SK-N-SH treated with all-trans-retinoic acid at 6 μM for 48 hours (cell line): ENCODE measurements at regions not wholly inside any gene's neighbourhood (a gene's known extent, or its start where the extent isn't known, plus 50 kb on each side); places are given as distances from the start of the nearest gene placed in this dataset.

Source experiments
- ATAC-seq: fragments of 200-7000 bp; cut with Tn5 transposase; 3 replicates; pipeline ENCODE4 v1.9.1; 2020; ENCODE audit warnings: mild to moderate bottlenecking, moderate library complexity
- ARNTL ChIP-seq: fragments of 450-650 bp; formaldehyde crosslinking; IDR thresholded peaks from 2 replicates; pipeline ENCODE4 v1.5.0; 2020; ENCODE audit warnings: low read depth, mild to moderate bottlenecking, moderate library complexity, borderline replicate concordance
- BACH2 ChIP-seq: fragments of 250-450 bp; sonication (Bioruptor Pico); IDR thresholded peaks from 2 replicates; pipeline ENCODE4 v1.9.0; 2021; ENCODE audit warnings: mild to moderate bottlenecking, borderline replicate concordance
- ESRRG ChIP-seq: fragments of 250-450 bp; sonication (Bioruptor Pico); IDR thresholded peaks from 2 replicates; pipeline ENCODE4 v1.6.1; 2021; ENCODE audit warnings: mild to moderate bottlenecking
- ISL1 ChIP-seq: fragments of 250-450 bp; sonication (Bioruptor Pico); IDR thresholded peaks from 2 replicates; pipeline ENCODE4 v2.1.2; 2022; ENCODE audit warnings: mild to moderate bottlenecking, moderate library complexity
- PPARA ChIP-seq: fragments of 250-450 bp; sonication (Bioruptor Pico); IDR thresholded peaks from 2 replicates; pipeline ENCODE4 v1.5.0; 2020; ENCODE audit warnings: mild to moderate bottlenecking, borderline replicate concordance
- RARB ChIP-seq: fragments of 250-450 bp; sonication (Bioruptor Pico); IDR thresholded peaks from 2 replicates; pipeline ENCODE4 v1.8.0; 2021; ENCODE audit warnings: mild to moderate bottlenecking, moderate library complexity
- SNAI2 ChIP-seq: fragments of 250-450 bp; sonication (Bioruptor Pico); IDR thresholded peaks from 2 replicates; pipeline ENCODE4 v1.5.0; 2020; ENCODE audit warnings: mild to moderate bottlenecking, moderate library complexity
- TOX ChIP-seq: fragments of 250-450 bp; sonication (Bioruptor Pico); IDR thresholded peaks from 2 replicates; pipeline ENCODE4 v1.8.0; 2021; ENCODE audit warnings: mild to moderate bottlenecking, moderate library complexity, borderline replicate concordance
- ZC3H10 ChIP-seq: fragments of 250-450 bp; sonication (Bioruptor Pico); IDR thresholded peaks from 2 replicates; pipeline ENCODE4 v1.5.1; 2021; ENCODE audit warnings: mild to moderate bottlenecking, moderate library complexity
- ZFP3 ChIP-seq: fragments of 250-450 bp; sonication (Bioruptor Pico); IDR thresholded peaks from 2 replicates; pipeline ENCODE4 v1.5.0; 2020; ENCODE audit warnings: mild to moderate bottlenecking, moderate library complexity
- ZFP30 ChIP-seq: fragments of 450-650 bp; formaldehyde crosslinking; IDR thresholded peaks from 2 replicates; pipeline ENCODE4 v1.5.0; 2022; ENCODE audit warnings: mild to moderate bottlenecking, moderate library complexity
- ZNF565 ChIP-seq: fragments of 450-650 bp; formaldehyde crosslinking; conservative IDR thresholded peaks from 2 replicates; pipeline ENCODE4 v1.5.0; 2020; ENCODE audit warnings: low read depth, mild to moderate bottlenecking, moderate library complexity
- ZNF70 ChIP-seq: fragments of 450-650 bp; formaldehyde crosslinking; IDR thresholded peaks from 2 replicates; pipeline ENCODE4 v1.5.0; 2020; ENCODE audit warnings: mild to moderate bottlenecking, moderate library complexity
- ZNF8 ChIP-seq: fragments of 450-650 bp; formaldehyde crosslinking; IDR thresholded peaks from 2 replicates; pipeline ENCODE4 v1.5.0; 2020; ENCODE audit warnings: mild to moderate bottlenecking, moderate library complexity
- TF ChIP-seq, protein P1 (sequence below): fragments of 250-450 bp; sonication (Bioruptor Pico); IDR thresholded peaks from 2 replicates; pipeline ENCODE4 v1.5.1; 2020; ENCODE audit warnings: low read depth, mild to moderate bottlenecking, moderate library complexity
- TF ChIP-seq, protein P2 (sequence below): fragments of 250-450 bp; sonication (Bioruptor Pico); IDR thresholded peaks from 2 replicates; pipeline ENCODE4 v1.5.0; 2020; ENCODE audit warnings: mild to moderate bottlenecking, moderate library complexity
- TF ChIP-seq, protein P3 (sequence below): fragments of 250-450 bp; sonication (Bioruptor Pico); IDR thresholded peaks from 2 replicates; pipeline ENCODE4 v1.8.0; 2020; ENCODE audit warnings: mild to moderate bottlenecking, moderate library complexity, borderline replicate concordance
- TF ChIP-seq, protein P4 (sequence below): fragments of 250-450 bp; sonication (Bioruptor Pico); IDR thresholded peaks from 2 replicates; pipeline ENCODE4 v1.8.0; 2021; ENCODE audit warnings: low read depth, mild to moderate bottlenecking, moderate library complexity, borderline replicate concordance

DNA sequence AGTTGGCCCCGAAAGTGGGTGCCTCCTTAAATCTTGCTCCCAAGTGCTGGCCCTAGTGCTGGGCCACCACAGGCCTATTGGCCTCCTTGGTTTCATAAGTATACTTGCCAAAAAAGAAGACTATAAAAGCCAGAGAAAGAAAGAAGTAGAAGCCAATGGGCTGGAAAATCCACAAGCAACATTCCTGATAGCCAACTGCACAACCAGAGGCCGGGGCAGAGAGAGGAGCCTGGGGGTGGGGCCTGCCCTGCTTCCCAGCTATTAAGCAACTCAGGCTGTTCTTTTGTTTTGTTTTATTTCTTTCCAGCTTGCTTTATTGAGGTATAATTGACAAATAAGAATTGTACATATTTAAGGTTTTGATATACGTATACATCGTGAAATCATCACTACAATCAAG lies 177.2 kb upstream of the NTF3 start:
- no peak for ATAC-seq
- TF ChIP-seq ZNF70 (CRISPR knock-in tag) (no peak), ESRRG (CRISPR knock-in tag) (no peak), ZNF8 (CRISPR knock-in tag) (no peak), RARB (no peak), ARNTL (no peak), ZC3H10 (CRISPR knock-in tag) (no peak), PPARA (CRISPR knock-in tag) (no peak), ZFP30 (no peak), ZFP3 (CRISPR knock-in tag) (no peak), BACH2 (CRISPR knock-in tag) (no peak), ZNF565 (CRISPR knock-in tag) (no peak), ISL1 (no peak)
- TF ChIP-seq, protein P1, sequence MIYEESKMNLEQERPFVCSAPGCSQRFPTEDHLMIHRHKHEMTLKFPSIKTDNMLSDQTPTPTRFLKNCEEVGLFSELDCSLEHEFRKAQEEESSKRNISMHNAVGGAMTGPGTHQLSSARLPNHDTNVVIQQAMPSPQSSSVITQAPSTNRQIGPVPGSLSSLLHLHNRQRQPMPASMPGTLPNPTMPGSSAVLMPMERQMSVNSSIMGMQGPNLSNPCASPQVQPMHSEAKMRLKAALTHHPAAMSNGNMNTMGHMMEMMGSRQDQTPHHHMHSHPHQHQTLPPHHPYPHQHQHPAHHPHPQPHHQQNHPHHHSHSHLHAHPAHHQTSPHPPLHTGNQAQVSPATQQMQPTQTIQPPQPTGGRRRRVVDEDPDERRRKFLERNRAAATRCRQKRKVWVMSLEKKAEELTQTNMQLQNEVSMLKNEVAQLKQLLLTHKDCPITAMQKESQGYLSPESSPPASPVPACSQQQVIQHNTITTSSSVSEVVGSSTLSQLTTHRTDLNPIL (CRISPR knock-in tag), result no peak
- TF ChIP-seq, protein P2, sequence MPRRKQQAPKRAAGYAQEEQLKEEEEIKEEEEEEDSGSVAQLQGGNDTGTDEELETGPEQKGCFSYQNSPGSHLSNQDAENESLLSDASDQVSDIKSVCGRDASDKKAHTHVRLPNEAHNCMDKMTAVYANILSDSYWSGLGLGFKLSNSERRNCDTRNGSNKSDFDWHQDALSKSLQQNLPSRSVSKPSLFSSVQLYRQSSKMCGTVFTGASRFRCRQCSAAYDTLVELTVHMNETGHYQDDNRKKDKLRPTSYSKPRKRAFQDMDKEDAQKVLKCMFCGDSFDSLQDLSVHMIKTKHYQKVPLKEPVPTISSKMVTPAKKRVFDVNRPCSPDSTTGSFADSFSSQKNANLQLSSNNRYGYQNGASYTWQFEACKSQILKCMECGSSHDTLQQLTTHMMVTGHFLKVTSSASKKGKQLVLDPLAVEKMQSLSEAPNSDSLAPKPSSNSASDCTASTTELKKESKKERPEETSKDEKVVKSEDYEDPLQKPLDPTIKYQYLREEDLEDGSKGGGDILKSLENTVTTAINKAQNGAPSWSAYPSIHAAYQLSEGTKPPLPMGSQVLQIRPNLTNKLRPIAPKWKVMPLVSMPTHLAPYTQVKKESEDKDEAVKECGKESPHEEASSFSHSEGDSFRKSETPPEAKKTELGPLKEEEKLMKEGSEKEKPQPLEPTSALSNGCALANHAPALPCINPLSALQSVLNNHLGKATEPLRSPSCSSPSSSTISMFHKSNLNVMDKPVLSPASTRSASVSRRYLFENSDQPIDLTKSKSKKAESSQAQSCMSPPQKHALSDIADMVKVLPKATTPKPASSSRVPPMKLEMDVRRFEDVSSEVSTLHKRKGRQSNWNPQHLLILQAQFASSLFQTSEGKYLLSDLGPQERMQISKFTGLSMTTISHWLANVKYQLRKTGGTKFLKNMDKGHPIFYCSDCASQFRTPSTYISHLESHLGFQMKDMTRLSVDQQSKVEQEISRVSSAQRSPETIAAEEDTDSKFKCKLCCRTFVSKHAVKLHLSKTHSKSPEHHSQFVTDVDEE (CRISPR knock-in tag), result no peak
- TF ChIP-seq, protein P3, sequence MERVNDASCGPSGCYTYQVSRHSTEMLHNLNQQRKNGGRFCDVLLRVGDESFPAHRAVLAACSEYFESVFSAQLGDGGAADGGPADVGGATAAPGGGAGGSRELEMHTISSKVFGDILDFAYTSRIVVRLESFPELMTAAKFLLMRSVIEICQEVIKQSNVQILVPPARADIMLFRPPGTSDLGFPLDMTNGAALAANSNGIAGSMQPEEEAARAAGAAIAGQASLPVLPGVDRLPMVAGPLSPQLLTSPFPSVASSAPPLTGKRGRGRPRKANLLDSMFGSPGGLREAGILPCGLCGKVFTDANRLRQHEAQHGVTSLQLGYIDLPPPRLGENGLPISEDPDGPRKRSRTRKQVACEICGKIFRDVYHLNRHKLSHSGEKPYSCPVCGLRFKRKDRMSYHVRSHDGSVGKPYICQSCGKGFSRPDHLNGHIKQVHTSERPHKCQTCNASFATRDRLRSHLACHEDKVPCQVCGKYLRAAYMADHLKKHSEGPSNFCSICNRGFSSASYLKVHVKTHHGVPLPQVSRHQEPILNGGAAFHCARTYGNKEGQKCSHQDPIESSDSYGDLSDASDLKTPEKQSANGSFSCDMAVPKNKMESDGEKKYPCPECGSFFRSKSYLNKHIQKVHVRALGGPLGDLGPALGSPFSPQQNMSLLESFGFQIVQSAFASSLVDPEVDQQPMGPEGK, result no peak

DNA sequence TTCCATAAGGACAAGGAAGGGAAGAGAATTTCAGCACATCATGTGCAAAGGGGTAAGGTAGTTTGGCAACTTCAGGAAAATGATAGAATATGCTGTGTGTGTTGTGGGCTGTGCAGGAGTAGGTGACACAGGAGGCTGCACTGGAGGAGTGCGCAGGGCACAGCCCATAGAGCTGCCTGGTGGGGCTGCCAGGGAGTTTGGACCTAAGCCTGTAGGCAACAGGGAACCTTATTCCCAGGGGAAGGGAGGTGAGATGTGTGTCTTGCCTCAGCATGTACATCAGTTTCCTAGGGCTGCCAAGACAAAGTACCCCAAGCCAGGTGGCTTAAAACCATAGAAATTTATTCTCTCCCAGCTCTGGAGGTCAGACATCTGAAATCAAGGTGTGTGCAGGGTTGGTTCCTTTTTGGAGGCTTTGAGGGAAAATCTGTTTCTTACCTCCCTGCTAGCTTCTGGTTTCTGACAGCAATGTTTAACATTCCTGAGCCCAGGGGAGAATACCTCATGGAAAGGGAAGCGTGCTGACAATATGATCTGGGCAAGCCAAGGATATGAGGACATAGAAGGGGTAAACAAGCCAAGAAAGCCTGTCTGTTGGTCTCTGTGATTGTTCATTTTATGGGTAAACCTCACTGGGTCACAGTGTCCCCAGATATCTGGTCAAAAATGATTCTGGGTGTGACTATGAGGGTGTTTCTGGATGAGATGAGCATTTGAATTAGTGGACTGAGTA lies 174.0 kb upstream of the NTF3 start:
- ATAC-seq, result no peak
- TF ChIP-seq, protein P4, sequence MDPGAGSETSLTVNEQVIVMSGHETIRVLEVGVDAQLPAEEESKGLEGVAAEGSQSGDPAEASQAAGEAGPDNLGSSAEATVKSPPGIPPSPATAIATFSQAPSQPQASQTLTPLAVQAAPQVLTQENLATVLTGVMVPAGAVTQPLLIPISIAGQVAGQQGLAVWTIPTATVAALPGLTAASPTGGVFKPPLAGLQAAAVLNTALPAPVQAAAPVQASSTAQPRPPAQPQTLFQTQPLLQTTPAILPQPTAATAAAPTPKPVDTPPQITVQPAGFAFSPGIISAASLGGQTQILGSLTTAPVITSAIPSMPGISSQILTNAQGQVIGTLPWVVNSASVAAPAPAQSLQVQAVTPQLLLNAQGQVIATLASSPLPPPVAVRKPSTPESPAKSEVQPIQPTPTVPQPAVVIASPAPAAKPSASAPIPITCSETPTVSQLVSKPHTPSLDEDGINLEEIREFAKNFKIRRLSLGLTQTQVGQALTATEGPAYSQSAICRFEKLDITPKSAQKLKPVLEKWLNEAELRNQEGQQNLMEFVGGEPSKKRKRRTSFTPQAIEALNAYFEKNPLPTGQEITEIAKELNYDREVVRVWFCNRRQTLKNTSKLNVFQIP (CRISPR knock-in tag), result no peak
- TF ChIP-seq RARB, result no peak
- no peak for TF ChIP-seq BACH2 (CRISPR knock-in tag)
- TF ChIP-seq, protein P3, result no peak
- no peak for TF ChIP-seq ZNF70 (CRISPR knock-in tag)
- no peak for TF ChIP-seq SNAI2
- TF ChIP-seq ZNF565 (CRISPR knock-in tag), result no peak
- TF ChIP-seq ESRRG (CRISPR knock-in tag), result no peak
- TF ChIP-seq TOX (CRISPR knock-in tag), result no peak
- TF ChIP-seq, protein P2 (CRISPR knock-in tag), result no peak
